ENCODE measurements at regions not wholly inside any gene's neighbourhood (a gene's known extent, or its start where the extent isn't known, plus 50 kb on each side); places are given as distances from the start of the nearest gene placed in this dataset.

DNA sequence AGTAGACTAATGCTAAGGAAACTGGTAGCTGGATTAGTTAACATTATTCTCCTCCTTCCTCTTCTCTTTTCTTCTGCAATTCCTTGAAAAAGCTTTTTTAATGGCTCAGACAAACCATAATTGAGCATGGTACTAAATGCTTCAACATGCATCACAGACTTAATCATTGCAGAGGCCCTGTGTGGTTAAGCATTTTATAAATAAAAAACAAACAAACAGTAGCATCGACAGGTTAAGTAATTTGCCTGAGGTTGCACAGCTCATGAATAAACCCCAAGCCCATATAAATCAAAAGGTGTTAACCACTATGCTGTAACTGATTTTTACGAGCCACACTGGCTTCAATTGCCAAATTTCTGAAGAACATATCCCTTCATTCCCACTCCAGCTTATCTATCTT, 462.1 kb downstream of the LMO4 start:
- Histone ChIP-seq H3K27ac (ENCODE audit: low read depth, low read length) (no peak overlapping the region), H3K36me3 (ENCODE audit: control insufficient read depth in 3 of 3, insufficient read depth in 3 of 3, low read length in 3 of 3) (no peaks in the 10 kb centered on the region), H3K27me3 (ENCODE audit: control insufficient read depth in 3 of 3, insufficient read depth in 3 of 3, low read length in 3 of 3) (no peaks in the 10 kb centered on the region), H3K4me3 (ENCODE audit: low read length in 3 of 3) (no peak overlapping the region), H3K9ac (ENCODE audit: low read depth in 1 of 3, low read length in 3 of 3) (no peak overlapping the region), H3K4me1 (ENCODE audit: control insufficient read depth in 3 of 3, insufficient read depth in 3 of 3, low read length in 3 of 3) (no peaks in the 10 kb centered on the region), H3K9me3 (ENCODE audit: control insufficient read depth in 3 of 3, low read length in 3 of 3) (no peaks in the 10 kb centered on the region)

DNA sequence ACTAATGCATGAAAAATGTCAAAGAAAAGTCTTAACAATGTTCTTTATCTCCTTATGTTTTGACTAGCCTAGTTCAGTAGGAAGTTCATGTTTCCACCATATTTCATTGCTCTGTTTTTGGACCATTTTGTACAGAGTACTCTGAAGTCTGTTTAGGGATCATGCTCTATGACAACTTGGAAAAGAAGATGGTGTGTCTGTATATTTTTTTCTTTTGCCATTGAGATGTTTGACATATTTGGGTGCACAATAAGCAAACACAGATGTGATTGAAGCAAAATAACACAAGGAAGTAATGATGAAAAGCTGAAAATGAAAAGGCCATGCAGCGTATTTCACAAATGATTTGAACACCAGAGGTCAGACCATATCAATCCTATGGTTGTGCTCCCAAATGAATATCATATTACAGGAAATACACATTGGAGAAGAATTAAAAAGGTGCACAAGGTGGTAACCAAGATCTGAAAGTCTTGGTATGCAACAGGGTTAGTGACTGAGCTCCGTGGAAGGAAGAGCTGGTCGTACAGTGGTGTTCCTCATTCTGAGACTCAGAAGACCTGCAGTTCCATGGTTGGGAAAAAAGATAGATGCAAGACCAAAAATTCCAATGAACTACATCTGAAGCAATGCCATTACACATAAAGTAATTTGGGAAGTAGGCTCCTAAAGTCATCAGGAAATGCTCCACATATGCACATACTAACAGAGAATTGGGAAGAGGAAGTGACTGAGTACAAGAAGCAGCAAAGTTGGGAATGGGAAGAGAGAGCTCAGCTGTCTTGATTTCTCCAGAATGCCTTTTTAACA, 463.5 kb downstream of the LMO4 start:
- Histone ChIP-seq H3K9ac (ENCODE audit: low read depth in 1 of 3, low read length in 3 of 3) (no peak overlapping the region), H3K27me3 (ENCODE audit: control insufficient read depth in 3 of 3, insufficient read depth in 3 of 3, low read length in 3 of 3) (no peaks in the 10 kb centered on the region), H3K4me3 (ENCODE audit: low read length in 3 of 3) (no peak overlapping the region), H3K4me1 (ENCODE audit: control insufficient read depth in 3 of 3, insufficient read depth in 3 of 3, low read length in 3 of 3) (no peaks in the 10 kb centered on the region), H3K36me3 (ENCODE audit: control insufficient read depth in 3 of 3, insufficient read depth in 3 of 3, low read length in 3 of 3) (no peaks in the 10 kb centered on the region), H3K27ac (ENCODE audit: low read depth, low read length) (no peak overlapping the region), H3K9me3 (ENCODE audit: control insufficient read depth in 3 of 3, low read length in 3 of 3) (no peaks in the 10 kb centered on the region)

GRCh38 chr1:87794788-87795614, 466.3 kb downstream of the LMO4 start:
- H3K9ac ChIP-seq (ENCODE audit: low read depth in 1 of 3, low read length in 3 of 3): no peak overlapping the region
- no peaks in the 10 kb centered on the region for H3K4me1 ChIP-seq (ENCODE audit: control insufficient read depth in 3 of 3, insufficient read depth in 3 of 3, low read length in 3 of 3)
- no peaks in the 10 kb centered on the region for H3K9me3 ChIP-seq (ENCODE audit: control insufficient read depth in 3 of 3, low read length in 3 of 3)
- H3K4me3 ChIP-seq (ENCODE audit: low read length in 3 of 3): no peak overlapping the region
- H3K27ac ChIP-seq (ENCODE audit: low read depth, low read length): no peak overlapping the region
- no peaks in the 10 kb centered on the region for H3K27me3 ChIP-seq (ENCODE audit: control insufficient read depth in 3 of 3, insufficient read depth in 3 of 3, low read length in 3 of 3)
- H3K36me3 ChIP-seq (ENCODE audit: control insufficient read depth in 3 of 3, insufficient read depth in 3 of 3, low read length in 3 of 3): no peaks in the 10 kb centered on the region

DNA sequence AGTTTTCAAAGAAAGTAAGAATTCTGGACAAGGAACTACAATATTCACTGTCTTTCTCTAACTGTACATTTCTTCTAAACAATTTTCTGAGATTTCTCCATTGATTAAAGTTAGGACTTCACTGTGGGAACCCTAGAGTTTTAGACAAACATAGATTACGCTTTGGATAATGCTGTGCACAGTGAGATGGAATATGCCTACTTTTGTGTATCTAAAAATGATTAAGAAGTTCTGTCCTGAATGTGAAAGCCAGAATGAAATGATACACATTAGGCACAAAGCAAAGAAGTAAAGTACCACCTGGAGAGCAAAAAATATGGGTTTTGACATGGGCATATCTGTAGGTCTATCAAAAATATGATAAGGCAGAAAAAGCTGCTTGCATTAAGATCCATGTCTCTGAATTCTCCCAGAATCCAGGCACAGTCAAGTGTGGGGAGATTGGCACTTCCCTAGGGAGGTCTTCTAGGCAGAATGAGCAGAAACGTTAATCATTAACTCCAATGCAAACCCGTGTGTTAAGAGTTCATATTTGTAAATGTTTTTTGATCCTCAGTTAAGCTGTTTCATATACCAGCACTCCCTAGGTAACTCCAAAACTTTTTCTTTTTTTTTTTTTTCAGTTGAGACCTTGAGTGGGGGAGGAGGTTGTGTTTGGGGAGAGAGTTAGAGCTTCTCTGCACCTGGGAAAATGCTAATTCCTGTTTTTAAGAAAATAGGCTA, 467.1 kb downstream of the LMO4 start:
- Histone ChIP-seq H3K27me3 (ENCODE audit: control insufficient read depth in 3 of 3, insufficient read depth in 3 of 3, low read length in 3 of 3) (no peaks in the 10 kb centered on the region), H3K27ac (ENCODE audit: low read depth, low read length) (no peak overlapping the region), H3K4me3 (ENCODE audit: low read length in 3 of 3) (no peak overlapping the region), H3K9me3 (ENCODE audit: control insufficient read depth in 3 of 3, low read length in 3 of 3) (no peaks in the 10 kb centered on the region), H3K4me1 (ENCODE audit: control insufficient read depth in 3 of 3, insufficient read depth in 3 of 3, low read length in 3 of 3) (no peaks in the 10 kb centered on the region), H3K9ac (ENCODE audit: low read depth in 1 of 3, low read length in 3 of 3) (no peak overlapping the region), H3K36me3 (ENCODE audit: control insufficient read depth in 3 of 3, insufficient read depth in 3 of 3, low read length in 3 of 3) (no peaks in the 10 kb centered on the region)

- Histone ChIP-seq H3K36me3 (ENCODE audit: control insufficient read depth in 3 of 3, insufficient read depth in 3 of 3, low read length in 3 of 3) (no peaks in the 10 kb centered on the region), H3K4me3 (ENCODE audit: low read length in 3 of 3) (no peak overlapping the region), H3K4me1 (ENCODE audit: control insufficient read depth in 3 of 3, insufficient read depth in 3 of 3, low read length in 3 of 3) (no peaks in the 10 kb centered on the region), H3K9me3 (ENCODE audit: control insufficient read depth in 3 of 3, low read length in 3 of 3) (no peaks in the 10 kb centered on the region), H3K9ac (ENCODE audit: low read depth in 1 of 3, low read length in 3 of 3) (no peak overlapping the region), H3K27me3 (ENCODE audit: control insufficient read depth in 3 of 3, insufficient read depth in 3 of 3, low read length in 3 of 3) (no peaks in the 10 kb centered on the region), H3K27ac (ENCODE audit: low read depth, low read length) (no peak overlapping the region)
Measured at GRCh38 chr1:87796471-87796901, 467.8 kb downstream of the LMO4 start.

DNA sequence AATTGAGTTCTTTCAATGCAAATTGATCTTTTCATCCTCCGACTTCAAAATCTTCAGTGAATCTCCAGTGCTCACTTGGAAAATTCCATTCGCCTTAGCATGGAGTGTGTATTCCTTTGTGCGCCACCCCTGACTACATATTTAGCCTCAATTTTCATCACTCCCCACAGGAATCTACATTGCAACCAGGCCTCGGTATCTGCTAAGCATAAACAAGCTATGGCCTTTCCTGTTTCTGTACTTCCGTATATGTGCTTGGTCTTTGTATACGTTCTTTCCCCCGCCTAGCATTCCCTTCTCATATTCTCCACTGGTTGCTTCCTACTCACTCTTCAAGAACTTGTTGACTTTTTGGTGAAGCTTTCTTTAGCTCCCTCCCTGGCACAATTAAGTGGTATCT, 470.8 kb downstream of the LMO4 start:
- H3K4me1 ChIP-seq (ENCODE audit: control insufficient read depth in 3 of 3, insufficient read depth in 3 of 3, low read length in 3 of 3): no peaks in the 10 kb centered on the region
- H3K27me3 ChIP-seq (ENCODE audit: control insufficient read depth in 3 of 3, insufficient read depth in 3 of 3, low read length in 3 of 3): no peaks in the 10 kb centered on the region
- no peak overlapping the region for H3K9ac ChIP-seq (ENCODE audit: low read depth in 1 of 3, low read length in 3 of 3)
- H3K36me3 ChIP-seq (ENCODE audit: control insufficient read depth in 3 of 3, insufficient read depth in 3 of 3, low read length in 3 of 3): no peaks in the 10 kb centered on the region
- H3K27ac ChIP-seq (ENCODE audit: low read depth, low read length): no peak overlapping the region
- H3K9me3 ChIP-seq (ENCODE audit: control insufficient read depth in 3 of 3, low read length in 3 of 3): no peaks in the 10 kb centered on the region
- H3K4me3 ChIP-seq (ENCODE audit: low read length in 3 of 3): no peak overlapping the region

GRCh38 chr1:87800006-87800405, 471.3 kb downstream of the LMO4 start:
- Histone ChIP-seq H3K36me3 (ENCODE audit: control insufficient read depth in 3 of 3, insufficient read depth in 3 of 3, low read length in 3 of 3) (no peaks in the 10 kb centered on the region), H3K4me3 (ENCODE audit: low read length in 3 of 3) (no peak overlapping the region), H3K9ac (ENCODE audit: low read depth in 1 of 3, low read length in 3 of 3) (no peak overlapping the region), H3K9me3 (ENCODE audit: control insufficient read depth in 3 of 3, low read length in 3 of 3) (no peaks in the 10 kb centered on the region), H3K4me1 (ENCODE audit: control insufficient read depth in 3 of 3, insufficient read depth in 3 of 3, low read length in 3 of 3) (no peaks in the 10 kb centered on the region), H3K27me3 (ENCODE audit: control insufficient read depth in 3 of 3, insufficient read depth in 3 of 3, low read length in 3 of 3) (no peaks in the 10 kb centered on the region), H3K27ac (ENCODE audit: low read depth, low read length) (no peak overlapping the region)

DNA sequence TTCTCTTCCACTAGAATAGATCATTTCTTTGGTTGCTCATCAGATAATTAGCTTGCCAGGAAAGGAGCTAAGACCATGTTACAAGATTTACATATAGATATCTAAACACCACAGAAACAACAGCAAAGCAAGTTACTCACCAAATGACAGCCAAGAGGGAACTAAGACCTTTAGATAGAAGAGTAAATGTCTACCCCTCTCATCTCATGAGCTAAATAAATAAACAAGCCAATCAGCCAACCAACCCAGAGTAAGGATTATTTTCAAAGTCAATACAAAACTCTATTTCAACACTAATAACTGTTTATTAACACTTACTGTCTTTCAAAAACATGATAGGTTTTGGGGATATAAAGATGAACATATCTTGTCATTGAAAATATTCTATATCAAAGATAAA, 474.7 kb downstream of the LMO4 start:
- no peaks in the 10 kb centered on the region for H3K9me3 ChIP-seq (ENCODE audit: control insufficient read depth in 3 of 3, low read length in 3 of 3)
- no peak overlapping the region for H3K9ac ChIP-seq (ENCODE audit: low read depth in 1 of 3, low read length in 3 of 3)
- no peaks in the 10 kb centered on the region for H3K4me1 ChIP-seq (ENCODE audit: control insufficient read depth in 3 of 3, insufficient read depth in 3 of 3, low read length in 3 of 3)
- H3K36me3 ChIP-seq (ENCODE audit: control insufficient read depth in 3 of 3, insufficient read depth in 3 of 3, low read length in 3 of 3): no peaks in the 10 kb centered on the region
- H3K27ac ChIP-seq (ENCODE audit: low read depth, low read length): no peak overlapping the region
- no peaks in the 10 kb centered on the region for H3K27me3 ChIP-seq (ENCODE audit: control insufficient read depth in 3 of 3, insufficient read depth in 3 of 3, low read length in 3 of 3)
- no peak overlapping the region for H3K4me3 ChIP-seq (ENCODE audit: low read length in 3 of 3)

DNA sequence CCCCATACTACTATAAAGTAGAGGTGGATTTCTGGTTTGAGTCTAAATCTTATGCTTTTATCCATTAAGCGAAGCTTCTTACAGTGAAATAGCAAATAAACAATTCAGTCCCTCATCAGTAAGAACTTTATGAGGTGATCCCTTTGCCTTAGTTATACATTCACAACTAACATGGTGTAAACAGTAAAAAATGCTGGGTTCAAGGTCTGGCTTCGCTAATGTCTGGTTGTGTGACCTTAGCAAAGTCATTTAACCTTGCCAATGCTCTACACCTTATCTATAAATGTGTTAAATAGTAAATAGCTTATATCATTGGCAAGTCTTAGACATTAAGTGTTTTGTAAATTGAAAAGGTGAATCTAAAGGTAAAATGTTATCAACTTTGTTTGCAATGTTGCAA, 475.4 kb downstream of the LMO4 start:
- no peak overlapping the region for H3K27ac ChIP-seq (ENCODE audit: low read depth, low read length)
- no peaks in the 10 kb centered on the region for H3K36me3 ChIP-seq (ENCODE audit: control insufficient read depth in 3 of 3, insufficient read depth in 3 of 3, low read length in 3 of 3)
- no peaks in the 10 kb centered on the region for H3K9me3 ChIP-seq (ENCODE audit: control insufficient read depth in 3 of 3, low read length in 3 of 3)
- H3K27me3 ChIP-seq (ENCODE audit: control insufficient read depth in 3 of 3, insufficient read depth in 3 of 3, low read length in 3 of 3): no peaks in the 10 kb centered on the region
- H3K4me1 ChIP-seq (ENCODE audit: control insufficient read depth in 3 of 3, insufficient read depth in 3 of 3, low read length in 3 of 3): no peaks in the 10 kb centered on the region
- no peak overlapping the region for H3K4me3 ChIP-seq (ENCODE audit: low read length in 3 of 3)
- no peak overlapping the region for H3K9ac ChIP-seq (ENCODE audit: low read depth in 1 of 3, low read length in 3 of 3)

Measured in skeletal muscle tissue (tissue), 3 donors.